ENCODE measurements at regions not wholly inside any gene's neighbourhood (a gene's known extent, or its start where the extent isn't known, plus 50 kb on each side); places are given as distances from the start of the nearest gene placed in this dataset.

DNA sequence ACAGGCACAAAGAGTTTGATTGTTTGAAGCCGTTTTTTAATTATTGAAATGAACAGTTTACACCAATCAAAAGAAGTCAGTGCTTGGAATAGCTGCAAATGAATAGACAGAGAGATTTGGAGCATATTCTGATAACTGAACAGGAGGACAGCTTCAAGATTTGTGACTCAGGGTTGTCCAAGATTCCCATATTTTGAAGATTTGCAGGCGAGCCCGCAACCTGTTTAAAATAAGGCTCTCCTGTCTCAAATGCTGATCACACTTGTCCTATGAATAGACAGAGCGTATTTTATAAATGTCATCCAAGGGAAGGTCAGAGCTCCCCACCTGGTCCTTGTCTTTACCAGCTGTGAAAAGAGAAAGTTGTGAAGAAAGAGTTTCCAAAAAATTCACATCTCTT, 198.7 kb downstream of the RNF144A start:
- H3K27me3 ChIP-seq (replicated peaks; ENCODE audit: insufficient read depth) = no peaks in the 10 kb centered on the region
- H3K4me1 ChIP-seq (ENCODE audit: control insufficient read depth in 1 of 2, low read depth in 2 of 2) = peaks cover 0 to 4% of the 10 kb centered on the region in 2 donors
- no peak overlapping the region for H3K27ac ChIP-seq
- peaks cover 3% of the 10 kb centered on the region for H3K9me3 ChIP-seq
- TF ChIP-seq, protein P1, sequence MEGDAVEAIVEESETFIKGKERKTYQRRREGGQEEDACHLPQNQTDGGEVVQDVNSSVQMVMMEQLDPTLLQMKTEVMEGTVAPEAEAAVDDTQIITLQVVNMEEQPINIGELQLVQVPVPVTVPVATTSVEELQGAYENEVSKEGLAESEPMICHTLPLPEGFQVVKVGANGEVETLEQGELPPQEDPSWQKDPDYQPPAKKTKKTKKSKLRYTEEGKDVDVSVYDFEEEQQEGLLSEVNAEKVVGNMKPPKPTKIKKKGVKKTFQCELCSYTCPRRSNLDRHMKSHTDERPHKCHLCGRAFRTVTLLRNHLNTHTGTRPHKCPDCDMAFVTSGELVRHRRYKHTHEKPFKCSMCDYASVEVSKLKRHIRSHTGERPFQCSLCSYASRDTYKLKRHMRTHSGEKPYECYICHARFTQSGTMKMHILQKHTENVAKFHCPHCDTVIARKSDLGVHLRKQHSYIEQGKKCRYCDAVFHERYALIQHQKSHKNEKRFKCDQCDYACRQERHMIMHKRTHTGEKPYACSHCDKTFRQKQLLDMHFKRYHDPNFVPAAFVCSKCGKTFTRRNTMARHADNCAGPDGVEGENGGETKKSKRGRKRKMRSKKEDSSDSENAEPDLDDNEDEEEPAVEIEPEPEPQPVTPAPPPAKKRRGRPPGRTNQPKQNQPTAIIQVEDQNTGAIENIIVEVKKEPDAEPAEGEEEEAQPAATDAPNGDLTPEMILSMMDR (IDR thresholded peaks at IDR 0.05) = no peak
- H3K36me3 ChIP-seq = no peaks in the 10 kb centered on the region
- DNase-seq (ENCODE audit: low spot score) = no peak
- H3K4me3 ChIP-seq = no peak overlapping the region
- ATAC-seq (ENCODE audit: insufficient number of reproducible peaks, low FRiP score, low read depth) = no peak

DNA sequence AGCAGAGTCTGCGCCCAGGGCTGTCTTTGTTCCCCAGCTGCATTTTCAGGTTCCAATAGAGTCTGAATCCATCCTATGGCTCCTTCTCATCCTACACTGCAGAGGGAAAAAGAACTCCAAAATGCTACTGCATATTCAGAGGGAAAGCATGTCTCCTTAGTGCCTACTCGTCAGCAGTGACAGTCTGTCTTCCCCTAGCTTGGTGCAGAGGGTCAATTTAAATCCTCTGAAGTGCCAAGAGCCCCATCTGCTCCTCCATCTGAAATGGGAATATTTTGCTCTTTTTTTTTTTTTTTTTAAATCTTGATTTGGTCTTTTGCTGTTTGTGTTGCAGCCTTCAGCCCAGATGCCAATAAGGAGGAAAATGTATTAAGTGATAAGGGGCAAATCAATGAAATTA, 199.3 kb downstream of the RNF144A start:
- Histone ChIP-seq H3K36me3 (no peaks in the 10 kb centered on the region), H3K27ac (no peak overlapping the region), H3K4me1 (ENCODE audit: control insufficient read depth in 1 of 2, low read depth in 2 of 2) (peaks cover 0 to 4% of the 10 kb centered on the region in 2 donors), H3K9me3 (peaks cover 3% of the 10 kb centered on the region), H3K4me3 (no peak overlapping the region), H3K27me3 (replicated peaks; ENCODE audit: insufficient read depth) (no peaks in the 10 kb centered on the region)
- DNase-seq (ENCODE audit: low spot score) (no peak), ATAC-seq (ENCODE audit: insufficient number of reproducible peaks, low FRiP score, low read depth) (no peak)
- TF ChIP-seq, protein P1 (IDR thresholded peaks at IDR 0.05) = no peak

DNA sequence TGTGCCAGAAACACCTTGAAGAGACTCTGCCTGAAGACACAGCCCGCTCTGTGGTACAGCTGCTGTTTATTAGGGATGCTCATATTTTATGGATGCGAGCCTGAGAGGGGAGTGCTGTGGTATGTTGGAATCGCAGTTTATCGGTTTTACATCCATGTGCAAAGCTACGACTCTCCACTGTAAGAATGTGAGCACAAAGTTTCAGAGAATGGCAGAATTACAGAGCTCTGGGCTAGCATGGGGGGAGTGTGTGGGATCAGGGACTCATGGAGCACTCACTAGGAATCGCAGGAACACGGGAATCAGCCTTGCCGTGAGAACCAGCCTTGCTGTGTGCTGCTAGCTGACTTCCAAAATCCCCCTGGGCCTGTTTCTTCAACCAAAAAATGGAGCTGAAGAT, 199.9 kb downstream of the RNF144A start:
- Histone ChIP-seq H3K4me3 (no peak overlapping the region), H3K9me3 (peaks cover 3% of the 10 kb centered on the region), H3K27me3 (replicated peaks; ENCODE audit: insufficient read depth) (no peaks in the 10 kb centered on the region), H3K4me1 (ENCODE audit: control insufficient read depth in 1 of 2, low read depth in 2 of 2) (peaks cover 0 to 4% of the 10 kb centered on the region in 2 donors), H3K36me3 (no peaks in the 10 kb centered on the region), H3K27ac (no peak overlapping the region)
- TF ChIP-seq, protein P1 (IDR thresholded peaks at IDR 0.05) = no peak
- ATAC-seq (ENCODE audit: insufficient number of reproducible peaks, low FRiP score, low read depth) = no peak
- DNase-seq (ENCODE audit: low spot score) = no peak

DNA sequence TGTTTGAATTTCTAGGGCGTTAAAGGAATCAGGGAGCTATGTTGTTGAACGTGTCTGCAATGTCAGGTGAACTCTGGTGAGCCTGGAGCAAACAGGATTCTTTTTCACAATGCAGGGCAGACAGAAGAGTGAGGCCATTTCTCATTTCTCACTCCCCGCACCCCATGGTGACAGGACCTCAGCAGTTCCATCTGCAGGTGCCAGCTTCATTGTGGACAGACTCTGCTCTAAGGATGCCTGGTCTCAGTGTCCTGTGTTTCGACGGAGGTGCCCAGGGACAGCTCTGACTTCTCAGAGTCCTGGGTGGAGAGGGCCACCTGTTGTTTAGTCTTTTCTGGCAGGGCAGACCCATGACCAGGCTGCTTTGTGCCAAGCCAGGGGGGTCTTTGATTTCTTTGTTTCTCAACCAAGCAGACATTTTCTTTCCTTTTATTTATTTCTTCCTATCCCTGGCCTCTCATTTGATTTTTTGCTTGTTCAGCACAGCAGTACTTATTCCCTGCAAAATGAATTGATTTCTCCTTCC, 201.5 kb downstream of the RNF144A start:
- H3K27me3 ChIP-seq (replicated peaks; ENCODE audit: insufficient read depth) = no peaks in the 10 kb centered on the region
- TF ChIP-seq, protein P1 (IDR thresholded peaks at IDR 0.05) = no peak
- H3K4me1 ChIP-seq (ENCODE audit: control insufficient read depth in 1 of 2, low read depth in 2 of 2) = peaks cover 0 to 4% of the 10 kb centered on the region in 2 donors
- no peaks in the 10 kb centered on the region for H3K36me3 ChIP-seq
- H3K9me3 ChIP-seq = peaks cover 3% of the 10 kb centered on the region
- H3K27ac ChIP-seq = no peak overlapping the region
- H3K4me3 ChIP-seq = no peak overlapping the region
- ATAC-seq (ENCODE audit: insufficient number of reproducible peaks, low FRiP score, low read depth) (no peak), DNase-seq (ENCODE audit: low spot score) (no peak)

DNA sequence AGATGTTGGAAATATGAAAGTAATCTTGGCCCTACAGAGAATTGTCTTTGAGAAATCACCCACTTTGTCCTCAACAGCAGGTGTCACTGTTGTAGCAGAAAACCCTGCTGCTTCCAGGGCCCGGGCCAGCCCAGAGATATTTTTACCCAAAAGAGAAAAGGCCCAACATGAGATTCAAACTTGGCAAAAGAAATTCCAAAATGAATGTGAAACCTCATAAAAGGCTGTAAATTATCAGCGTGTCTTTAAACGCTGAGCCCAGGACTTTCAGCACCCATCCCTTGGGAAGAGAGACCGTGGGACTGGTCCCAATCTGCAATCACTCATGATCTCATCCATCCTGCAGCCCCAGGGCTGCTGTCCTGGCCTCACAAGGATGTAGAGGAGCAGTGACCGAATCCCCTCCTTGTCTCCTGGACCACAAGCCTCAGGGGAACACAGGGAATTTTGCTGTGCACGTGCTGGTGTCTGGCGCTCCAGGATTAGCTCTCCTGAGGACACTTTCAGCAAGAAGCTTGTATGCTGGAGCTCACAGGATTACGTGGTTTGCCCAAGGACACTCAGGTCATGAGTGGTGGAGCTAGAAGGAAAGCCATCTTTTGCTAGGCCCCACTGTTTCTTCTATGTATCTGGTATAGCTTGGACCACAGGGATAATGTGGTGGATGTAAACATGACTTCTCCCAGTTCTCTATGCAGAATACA, 202.1 kb downstream of the RNF144A start:
- Histone ChIP-seq H3K36me3 (no peaks in the 10 kb centered on the region), H3K9me3 (peaks cover 3% of the 10 kb centered on the region), H3K27me3 (replicated peaks; ENCODE audit: insufficient read depth) (no peaks in the 10 kb centered on the region), H3K4me1 (ENCODE audit: control insufficient read depth in 1 of 2, low read depth in 2 of 2) (peaks cover 0 to 4% of the 10 kb centered on the region in 2 donors), H3K27ac (peak overlapping the region in 1 of 2 donors; percentile 2), H3K4me3 (peak overlapping the region; percentile 2)
- TF ChIP-seq, protein P1 (IDR thresholded peaks at IDR 0.05) = peak; percentile 39
- ATAC-seq (ENCODE audit: insufficient number of reproducible peaks, low FRiP score, low read depth) (no peak), DNase-seq (ENCODE audit: low spot score) (no peak)

All from thoracic aorta (tissue), 2 donors.